ENCODE measurements at regions not wholly inside any gene's neighbourhood (a gene's known extent, or its start where the extent isn't known, plus 50 kb on each side); places are given as distances from the start of the nearest gene placed in this dataset.
A peak's percentile ranks its signal among the peaks of the same experiment; 100 is the strongest.

DNA sequence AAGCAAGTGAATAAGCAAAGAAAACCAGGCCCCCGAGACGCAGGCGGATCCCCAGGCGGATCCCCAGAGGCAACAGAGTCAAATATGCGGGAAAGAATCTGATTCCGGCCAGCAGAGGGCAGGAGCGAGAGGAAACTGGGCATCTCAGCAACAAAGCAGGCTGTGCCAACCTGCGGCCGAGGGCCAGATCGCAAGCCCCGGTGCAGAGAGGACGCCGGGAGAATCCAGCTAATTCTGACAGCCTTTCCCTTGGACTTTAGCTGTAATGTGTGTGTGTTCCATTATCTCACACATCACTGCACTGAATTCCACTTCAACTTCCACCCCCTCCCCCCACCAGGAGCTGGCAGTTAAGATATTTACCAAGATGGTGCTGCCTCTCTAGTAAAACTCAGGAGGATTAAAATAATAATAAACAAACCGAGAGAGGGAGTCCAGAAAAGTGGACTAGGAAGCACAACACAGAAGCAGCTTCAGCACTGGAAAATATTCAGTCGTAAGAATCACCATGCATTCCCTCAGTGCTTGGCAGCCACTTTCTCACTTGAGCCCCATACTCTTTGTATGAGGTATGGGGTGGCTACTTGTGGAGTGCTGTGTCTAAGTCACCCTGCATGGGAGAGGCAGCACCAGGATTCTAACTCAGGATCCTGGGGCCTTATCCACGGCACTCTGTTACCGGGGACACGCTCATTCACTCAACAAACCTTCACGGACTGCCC lies 66.2 kb upstream of the SNX9 start:
- DNase-seq: peak; percentile 75

DNA sequence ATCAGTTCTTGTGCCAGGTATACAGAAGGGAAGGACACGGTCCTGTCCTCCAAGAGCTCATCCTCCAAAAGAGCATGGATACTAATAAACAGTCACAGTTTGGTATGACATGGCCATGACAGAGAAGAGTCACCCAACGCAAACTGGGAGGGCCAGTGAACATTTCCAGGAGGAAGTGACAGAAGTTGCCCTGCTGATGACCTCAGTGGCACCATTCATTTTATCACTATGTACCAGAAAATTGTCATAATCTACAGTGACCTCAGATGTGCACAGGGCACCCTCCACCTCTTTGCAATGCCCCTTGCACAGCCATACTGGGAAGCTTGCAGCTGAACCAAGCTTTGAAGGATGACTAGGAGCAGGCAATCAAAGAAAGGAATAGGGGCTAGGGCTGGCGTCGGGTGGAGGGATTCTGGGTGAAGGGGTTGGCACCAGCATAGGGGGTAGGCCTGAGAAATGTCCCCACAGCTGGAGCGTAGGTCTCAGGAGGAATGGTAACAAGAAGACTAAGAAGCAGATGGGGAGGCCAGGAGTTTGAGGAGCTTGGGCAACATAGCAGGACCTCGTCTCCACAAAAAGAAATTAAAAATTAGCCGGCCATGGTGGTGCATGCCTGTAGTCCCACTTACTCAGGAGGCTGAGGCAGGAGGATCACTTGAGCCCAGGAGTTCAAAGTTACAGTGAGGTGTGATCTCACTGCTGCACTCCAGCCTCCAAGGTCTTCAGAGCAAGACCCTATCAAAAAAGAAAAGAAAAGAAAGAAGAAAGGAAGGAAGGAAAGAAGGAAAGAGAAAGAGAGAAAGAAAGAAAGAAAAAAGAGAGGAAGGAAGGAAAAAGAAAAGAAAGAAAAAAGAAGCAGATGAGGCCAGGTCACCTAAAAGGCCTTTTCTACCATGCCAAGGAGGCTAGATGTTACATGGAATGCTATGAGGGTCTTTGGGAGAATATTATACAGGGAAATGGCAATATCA lies 65.3 kb upstream of the SNX9 start:
- DNase-seq: no peak

DNA sequence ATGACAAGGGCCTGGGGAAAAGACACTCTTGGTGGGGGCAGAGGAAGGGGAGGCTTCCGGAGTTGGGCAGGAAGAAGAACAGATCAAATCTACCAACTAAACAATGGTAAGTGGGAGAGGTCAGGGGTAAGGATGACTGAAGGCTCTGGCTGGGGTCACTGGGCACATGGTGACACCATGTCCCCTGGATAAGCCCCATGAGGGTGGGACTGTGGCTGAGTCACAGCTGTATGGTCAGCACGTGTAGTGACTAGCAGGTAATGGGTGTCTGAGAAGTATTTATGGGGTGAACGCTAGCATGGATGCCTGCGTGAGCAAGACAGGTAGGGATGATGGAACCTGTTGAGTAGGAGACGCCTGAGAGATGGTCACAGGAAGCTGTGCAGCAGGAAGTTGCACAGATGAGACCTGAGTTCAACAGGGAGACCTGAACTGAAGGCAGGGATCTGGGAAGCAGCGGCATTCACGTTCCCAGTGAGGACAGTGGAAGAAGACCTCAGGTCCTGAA lies 64.5 kb upstream of the SNX9 start:
- no peak for DNase-seq

DNA sequence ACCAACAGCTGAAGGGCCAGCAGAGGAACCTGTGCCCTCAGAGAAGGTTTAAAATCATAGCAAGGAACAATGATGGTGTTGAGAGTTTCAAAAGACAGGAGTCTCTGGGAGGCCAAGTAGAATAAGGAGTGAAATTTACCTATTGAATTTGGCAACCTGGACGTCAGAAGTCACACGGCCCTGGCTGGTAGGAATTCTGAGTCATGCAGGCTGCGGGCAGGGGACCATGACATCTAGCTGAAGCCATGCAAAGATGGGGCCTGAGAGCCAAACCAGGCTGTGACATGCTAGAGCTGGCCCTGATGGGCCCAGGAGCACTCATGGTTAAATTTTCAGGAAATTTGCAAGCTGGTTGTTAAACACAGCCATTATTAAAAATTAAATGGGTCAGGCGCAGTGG lies 64.0 kb upstream of the SNX9 start:
- no peak for DNase-seq

DNA sequence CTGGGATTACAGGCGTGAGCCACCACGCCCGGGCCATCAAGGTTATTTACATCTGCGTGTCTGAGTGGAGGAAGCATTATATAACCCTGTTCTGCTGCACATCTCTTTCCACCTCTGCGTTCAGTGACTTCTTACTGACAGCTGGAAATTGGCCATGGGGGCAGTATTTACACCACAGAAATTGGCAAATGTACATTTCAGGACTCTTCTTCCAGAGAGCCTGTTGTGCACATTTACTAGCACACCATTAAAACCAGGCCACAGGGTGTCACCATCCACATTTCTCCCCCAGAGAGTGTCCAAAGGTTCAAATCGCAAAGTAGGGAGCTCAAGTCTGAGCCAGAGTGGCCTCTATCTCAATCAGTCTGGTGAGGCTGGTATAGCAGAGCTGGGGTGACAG lies 62.9 kb upstream of the SNX9 start:
- DNase-seq: no peak

DNA sequence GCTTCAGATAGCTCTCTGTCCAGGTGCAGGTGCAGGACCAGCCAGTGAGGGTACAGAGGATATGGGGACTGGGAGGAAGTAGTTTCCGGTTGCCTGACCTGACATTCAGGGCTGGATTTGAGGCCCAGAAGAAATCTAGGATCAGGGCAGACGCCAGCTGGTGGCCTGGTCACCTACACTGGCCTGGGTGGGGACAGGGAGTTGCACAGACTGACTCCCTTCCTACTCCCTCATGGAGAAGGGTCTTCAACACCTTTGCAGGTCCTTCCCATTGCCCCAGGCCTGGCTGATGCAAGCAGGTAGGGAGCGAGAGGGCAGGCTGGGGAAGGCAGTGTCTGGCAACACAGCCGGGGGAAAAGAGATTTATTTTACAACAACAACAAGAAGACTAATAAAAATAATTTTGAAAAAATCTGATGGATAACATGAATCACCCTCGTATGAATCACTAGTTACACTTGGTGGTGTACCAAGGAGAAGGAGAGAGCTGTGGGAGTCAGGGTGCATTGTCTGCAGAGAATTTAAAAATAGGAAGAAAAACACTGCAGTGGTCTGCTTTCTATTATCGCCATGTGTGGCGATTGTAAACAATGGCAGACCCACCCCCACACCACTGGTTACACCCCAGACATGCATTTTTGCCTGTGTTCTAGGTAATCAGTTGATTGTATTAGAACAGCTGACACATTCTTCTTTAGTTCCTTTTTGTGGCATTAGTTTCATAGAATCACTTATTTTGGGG lies 62.3 kb upstream of the SNX9 start:
- no peak for DNase-seq

DNA sequence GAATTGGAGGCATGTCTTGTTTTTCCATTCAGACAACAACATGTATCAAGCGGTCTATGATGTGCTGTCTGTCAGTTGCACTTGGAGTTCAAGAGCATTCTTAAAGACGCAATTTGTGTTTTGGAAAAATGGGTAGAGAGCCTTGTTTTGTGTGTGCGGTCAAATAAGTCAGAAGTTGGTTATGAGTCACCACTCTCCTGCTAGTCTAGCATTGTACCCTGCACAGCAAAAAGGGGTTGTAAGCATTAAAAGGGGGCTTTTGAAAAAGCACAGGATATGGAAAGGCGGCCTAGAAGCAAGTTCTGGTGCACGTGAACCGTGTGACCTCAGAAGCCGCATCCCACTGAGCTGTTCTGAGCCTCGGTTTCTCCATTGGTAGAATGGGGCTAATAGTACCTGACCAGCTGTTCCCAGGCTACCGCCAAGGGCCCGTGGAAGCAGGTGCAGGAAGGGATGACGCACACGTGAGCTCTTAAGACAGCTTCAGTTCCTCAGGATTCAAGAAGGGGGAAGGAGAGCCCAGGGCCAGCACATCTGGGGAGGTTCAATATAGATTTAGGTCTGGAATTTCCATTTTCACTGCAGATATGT lies 61.6 kb upstream of the SNX9 start:
- no peak for DNase-seq

DNA sequence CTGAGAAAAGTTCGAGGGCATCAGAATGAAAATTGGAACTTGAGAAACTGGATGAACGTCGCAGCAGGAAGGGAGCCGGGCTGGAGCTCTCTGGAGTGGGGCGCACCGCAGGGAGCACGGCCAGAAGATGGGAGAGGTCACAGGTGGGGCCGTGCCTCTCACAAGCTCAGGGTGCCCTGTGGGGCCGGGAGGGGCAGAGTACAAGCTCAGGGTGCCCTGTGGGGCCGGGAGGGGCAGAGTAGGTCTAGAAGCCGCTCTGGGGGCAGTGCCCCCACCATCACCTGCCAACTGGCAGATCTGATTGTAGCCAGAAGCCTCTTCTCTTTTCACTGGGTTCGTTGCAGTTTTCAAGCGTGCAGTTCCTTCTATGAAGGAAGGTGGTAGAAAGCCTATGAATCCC lies 61.1 kb upstream of the SNX9 start:
- no peak for DNase-seq

DNA sequence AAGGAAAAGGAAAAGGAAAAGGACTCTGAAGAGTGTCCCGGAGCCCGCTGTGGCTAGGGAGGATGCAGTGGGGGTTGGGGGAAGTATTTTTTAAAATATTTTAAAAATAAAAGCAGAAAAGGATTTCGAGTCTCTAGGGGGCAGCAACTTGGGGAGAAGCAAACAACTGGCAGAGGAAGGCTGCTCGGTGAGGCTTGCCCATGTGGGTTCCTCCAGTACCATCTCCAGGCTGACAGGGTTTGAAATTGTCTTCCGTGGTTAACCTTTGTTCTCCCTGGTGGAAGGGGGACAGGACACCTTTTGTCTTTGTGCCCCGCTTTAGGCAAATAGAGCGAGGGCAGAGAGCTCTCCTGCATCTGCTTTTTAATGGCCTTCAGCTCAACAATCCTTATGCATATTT lies 60.4 kb upstream of the SNX9 start:
- DNase-seq: no peak

DNA sequence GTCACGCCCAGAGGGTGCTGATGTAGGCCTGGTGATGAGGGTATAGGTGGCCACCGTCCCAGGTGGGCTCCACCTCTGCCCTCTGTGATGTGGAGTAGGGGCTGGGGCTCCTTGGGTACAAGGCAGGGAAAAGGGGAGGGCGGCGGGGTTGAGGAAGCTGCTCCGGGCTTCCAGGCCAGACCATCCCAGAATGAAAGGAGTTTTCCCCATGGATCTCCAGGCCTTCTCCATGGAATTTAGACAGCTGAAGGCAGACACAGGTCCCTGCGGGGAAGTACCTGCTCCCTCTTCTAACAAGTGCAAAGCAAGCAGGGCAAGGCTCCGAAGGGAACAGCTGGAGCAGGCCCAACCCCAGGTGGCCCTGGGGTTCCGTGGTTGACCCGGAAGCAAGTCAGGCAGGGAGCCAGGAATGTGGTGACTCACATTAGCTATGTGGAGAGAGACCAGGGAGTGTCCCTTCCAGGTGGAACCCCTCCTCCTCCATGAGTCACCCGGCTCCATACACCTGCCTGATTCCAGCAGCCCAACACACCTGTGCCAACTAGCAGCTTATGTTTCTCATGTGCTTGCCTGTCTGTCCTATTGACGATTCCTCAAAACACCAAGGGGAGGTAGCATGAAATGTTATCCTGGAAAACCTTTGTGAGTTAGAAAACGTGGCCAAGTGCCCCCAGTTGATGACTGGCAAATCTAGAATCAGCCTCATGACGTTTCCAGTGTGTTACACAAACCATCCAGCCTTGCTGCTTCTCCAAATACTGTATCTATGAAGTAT lies 59.7 kb upstream of the SNX9 start:
- DNase-seq: no peak

DNA sequence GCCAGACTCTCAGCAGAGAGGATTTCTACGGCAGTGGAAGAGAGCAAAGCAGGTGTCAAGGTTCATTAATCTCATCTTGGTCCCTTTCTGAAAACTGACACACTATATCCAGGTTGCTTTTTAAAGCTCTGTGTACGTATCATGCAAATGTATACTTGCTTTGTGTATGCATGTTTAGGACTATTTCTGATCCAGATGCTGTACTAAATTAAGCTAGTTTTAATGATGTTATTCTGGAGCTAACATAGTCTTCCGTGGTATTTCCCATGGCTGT lies 59.2 kb upstream of the SNX9 start:
- no peak for DNase-seq

DNA sequence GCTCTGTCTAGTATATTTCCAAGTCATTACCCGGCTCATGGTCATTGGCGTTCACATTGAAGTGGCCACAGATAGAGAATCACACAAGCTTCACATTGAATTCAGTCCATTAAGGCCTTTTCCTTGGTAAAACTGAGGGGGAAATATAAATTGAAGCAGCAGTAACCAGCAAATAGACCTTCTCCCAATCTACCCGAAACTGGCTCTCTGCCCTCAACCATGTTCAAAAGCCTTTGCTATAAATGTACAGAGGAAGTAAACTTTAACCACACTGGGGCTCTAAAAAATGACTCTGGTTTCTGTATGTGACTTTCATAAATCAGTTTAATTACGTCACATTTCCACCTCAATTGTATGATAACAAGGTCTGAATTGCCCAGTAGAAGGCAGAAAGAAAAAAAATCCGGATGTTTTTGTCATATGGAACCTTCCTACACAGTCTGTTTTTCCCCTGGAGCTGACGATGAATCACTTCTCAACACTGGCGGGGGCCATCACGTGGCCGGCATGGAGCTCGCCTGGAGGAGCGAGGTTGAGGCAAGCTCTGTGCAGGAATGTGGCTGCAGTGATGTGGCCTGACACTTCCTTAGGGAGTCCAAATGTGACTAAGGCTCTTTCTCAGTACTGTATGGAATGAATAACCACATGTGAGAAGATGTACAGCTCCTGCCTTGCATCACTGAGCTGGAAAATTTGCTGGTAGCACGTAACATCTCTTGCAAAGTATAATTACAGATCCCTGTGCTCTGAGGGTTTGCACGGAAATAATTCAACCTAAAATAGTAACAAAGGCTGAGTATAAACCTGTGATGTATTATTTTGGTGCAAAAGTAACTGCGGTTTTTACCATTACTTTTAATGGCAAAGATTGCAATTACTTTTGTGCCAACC lies 58.6 kb upstream of the SNX9 start:
- DNase-seq: peak; percentile 64

DNA sequence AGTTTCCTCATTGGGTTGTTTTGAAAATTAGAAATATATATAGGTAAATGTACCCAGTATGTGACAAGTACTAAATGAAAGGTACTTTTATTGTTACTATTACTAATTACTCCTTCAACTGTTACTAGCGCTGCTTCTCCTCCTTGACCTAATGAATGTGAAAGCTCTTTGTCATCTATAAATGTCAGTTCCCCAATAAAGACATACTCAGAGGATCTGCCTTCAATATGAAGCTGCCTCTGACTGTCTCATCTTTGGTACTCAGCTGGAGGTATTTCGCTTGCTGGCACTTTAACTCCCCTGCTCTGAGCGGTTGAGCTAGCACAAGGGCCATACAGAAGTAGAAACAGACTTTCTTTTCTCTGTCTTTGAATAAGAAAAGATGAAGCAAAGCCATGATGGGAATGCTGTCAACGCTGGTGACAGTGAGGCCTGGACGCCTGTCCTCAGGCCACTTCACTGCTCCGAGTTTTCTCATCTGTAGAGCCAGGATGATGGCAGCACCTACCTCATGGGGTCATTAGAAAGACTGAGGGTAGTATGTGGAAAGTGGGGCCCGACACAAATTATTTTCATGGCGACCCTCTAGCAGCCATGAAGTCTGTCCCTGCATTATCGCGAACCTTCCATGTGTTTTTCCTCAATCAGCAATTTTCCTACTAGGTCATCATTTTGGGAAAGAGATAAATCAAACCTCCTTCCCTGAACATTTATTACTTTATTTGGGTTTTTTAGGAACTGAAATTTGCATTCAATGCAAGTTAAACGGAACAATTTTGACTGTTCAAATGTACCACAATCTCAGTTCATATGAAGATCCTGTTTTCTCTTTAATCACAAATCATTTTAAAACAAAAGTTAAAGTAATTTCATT lies 55.9 kb upstream of the SNX9 start:
- no peak for DNase-seq

DNA sequence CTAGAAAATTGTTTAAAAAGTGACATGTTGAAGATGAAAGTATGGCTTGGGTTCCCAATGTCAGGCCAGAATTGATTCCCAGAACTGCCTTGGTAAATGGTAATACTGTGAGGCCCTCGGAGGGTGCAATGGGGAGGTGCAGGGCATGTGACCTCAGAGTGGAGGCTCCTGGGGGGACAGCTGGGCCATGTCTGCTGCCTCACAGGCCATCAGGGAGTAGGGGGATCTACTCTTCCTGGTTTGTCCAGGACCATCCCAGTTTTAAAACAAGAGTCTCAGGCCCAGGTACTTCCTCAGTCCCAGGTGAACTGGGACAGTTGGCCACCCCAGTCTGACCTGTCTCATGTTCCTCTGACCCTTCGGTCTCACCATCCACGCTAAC lies 55.3 kb upstream of the SNX9 start:
- DNase-seq: no peak

DNA sequence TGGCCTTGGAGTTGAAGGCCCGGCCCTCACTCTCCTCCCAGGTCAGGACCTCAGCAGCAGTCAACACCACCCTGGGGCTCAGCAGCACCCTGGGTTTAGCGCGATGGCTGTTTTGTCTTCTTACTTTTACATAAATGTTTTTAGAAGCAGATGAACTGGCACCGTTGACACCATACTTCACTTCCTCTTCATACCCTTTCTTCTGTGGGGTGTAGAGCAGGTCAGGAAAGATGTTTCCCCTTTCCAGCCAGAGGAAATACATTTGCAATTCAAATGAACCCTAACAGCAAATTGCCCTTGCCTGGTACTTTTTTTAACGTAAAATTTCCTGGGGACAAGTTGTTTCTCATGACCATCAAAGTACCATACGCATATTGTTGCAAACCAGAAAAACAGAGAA lies 54.7 kb upstream of the SNX9 start:
- DNase-seq: no peak

DNA sequence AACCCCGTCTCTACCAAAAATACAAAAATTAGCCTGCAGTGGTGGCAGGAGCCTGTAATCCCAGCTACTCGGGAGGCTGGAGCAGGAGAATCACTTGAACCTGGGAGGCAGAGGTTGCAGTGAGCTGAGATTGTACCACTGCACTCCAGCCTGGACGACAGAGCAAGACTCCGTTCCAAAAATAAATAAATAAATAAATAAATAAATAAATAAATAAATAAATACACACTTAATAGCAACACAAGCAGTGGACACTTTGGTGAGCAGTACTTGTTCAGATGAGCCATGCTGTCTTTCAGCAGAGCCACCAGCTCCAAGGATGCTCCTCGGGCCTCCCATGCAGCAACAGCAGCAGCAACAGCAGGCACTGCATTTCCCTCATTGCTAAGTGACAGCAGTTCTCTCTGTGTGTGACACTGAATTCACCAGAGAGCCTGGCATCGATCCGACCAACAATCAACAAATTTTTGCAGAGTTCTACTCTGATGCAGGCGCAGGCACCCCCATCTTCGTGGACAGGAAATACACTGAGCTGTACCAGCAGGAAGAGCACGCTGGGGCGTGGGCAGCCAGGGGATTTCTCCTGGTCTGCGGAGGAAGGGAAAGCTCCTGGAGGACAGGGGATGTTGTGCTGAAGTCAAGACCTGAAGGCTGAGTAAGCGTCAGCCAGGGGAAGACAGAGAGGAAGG lies 54.0 kb upstream of the SNX9 start:
- DNase-seq: no peak

DNA sequence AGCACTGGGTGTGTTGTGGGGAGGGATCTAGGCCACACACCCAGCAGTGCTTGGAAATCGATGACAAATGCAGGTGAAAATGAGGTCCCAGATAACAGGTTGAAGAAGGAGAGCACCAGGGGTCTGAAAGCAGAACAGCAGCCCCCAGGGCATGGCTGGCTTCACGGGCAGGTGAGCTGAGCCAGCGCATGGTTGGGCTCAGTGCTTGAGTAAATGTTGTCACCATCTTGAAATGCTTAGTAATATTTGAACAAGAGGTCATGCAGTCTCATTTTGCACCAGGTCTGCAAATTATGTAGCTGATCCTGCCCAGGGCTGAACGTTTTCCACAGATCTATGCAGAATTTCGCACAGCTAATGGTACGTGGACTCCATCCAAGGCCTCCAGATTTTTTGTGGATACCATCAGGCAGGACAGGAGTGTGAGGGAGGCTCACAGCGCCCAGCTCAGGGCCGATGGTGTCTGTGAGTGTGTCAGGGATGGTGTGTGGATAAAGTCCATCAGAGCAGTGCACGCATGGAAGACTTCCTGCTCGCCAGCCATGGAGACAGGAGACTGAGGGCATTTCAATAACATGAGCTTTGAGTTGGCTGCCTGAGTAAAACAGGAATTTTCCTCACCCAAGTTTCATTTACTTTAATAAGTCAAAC lies 53.1 kb upstream of the SNX9 start:
- DNase-seq: no peak

DNA sequence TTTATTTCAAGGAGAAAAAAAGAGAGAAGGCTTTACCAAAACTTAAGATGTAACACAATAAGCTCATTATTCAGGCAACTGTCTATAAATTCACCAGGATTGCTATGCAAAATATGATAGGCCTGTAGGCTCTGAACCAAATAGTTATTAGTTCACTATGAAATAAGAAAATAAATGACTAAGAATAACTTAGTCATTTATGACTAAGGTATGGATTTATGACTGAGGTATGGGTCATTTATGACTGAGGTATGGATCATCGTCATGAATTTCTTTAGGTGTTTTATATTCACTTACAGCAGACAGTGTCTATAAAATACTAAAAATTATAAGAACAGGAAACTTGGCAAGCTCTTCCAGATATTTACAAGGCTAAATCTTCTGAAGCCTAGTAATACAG lies 52.1 kb upstream of the SNX9 start:
- DNase-seq: no peak

DNA sequence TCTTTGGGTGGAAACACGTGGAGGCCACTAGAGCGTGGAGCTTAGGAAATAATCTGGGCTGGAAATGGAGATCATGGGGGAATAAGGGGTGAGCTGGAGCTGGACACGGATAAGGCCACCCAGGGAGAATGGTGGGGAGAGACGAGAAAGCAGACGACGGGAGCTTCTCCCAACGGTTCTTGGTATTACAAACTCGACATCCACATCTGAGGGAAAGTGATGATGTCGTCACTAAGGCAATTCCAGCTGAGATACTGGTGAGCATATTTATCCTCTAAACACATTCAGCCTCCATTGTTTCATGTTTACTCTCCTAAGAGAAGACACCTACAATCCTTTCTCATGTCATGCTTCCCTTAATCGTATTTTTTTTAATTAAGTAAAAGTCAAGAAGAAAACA lies 50.2 kb upstream of the SNX9 start:
- DNase-seq: no peak
